Thyroid gland (tissue), 4 donors: ENCODE measurements at regions not wholly inside any gene's neighbourhood (a gene's known extent, or its start where the extent isn't known, plus 50 kb on each side); places are given as distances from the start of the nearest gene placed in this dataset.
A peak's percentile ranks its signal among the peaks of the same experiment; 100 is the strongest.

Source experiments
- DNase-seq, 2 donors: peaks; one replicate each; pipeline ENCODE4 v3.0.0-alpha.2; 2019
- H3K27ac ChIP-seq, 3 donors: fragments of 200-600 bp; sonication (generic); 1 replicate in 2 of 3; 2 replicates in 1 of 3; pipeline ENCODE4 v1.5.1; 2016 to 2019; ENCODE audit warnings: mild to moderate bottlenecking in 1 of 3, moderate library complexity in 1 of 3
- H3K27me3 ChIP-seq: fragments of 200-600 bp; sonication (generic); one replicate; pipeline ENCODE4 v1.5.1; 2019
- H3K36me3 ChIP-seq, 2 donors: fragments of 200-600 bp; sonication (generic); one replicate each; pipeline ENCODE4 v1.5.1; 2016 to 2019
- H3K4me1 ChIP-seq, 2 donors: fragments of 200-600 bp; sonication (generic); one replicate each; pipeline ENCODE4 v1.5.1; 2017 to 2019
- H3K4me3 ChIP-seq, 3 donors: fragments of 200-600 bp; sonication (generic); replicated peaks in 1 of 3; 1 replicate in 2 of 3; 2 replicates in 1 of 3; pipeline ENCODE4 v1.5.1; 2016; ENCODE audit warnings: mild to moderate bottlenecking in 1 of 3
- H3K9me3 ChIP-seq: fragments of 200-600 bp; sonication (generic); one replicate; pipeline ENCODE4 v1.5.1; 2017
- POLR2A ChIP-seq, 2 donors: fragments of 450-650 bp; IDR thresholded peaks; one replicate each; pipeline ENCODE4 v1.6.1; 2017; ENCODE audit warnings: antibody characterized with exemption in 2 of 2, mild to moderate bottlenecking in 2 of 2, moderate library complexity in 1 of 2
- whole genome bisulfite sequencing, 2 donors: methylation state at CpG; one replicate each; pipeline ENCODE4 v1.1.5; 2017; 5-methylcytosine and 5-hydroxymethylcytosine counted together
- intact Hi-C: fragments of 100-400 bp; cut with DNase I; formaldehyde crosslinking; loops from one replicate; pipeline ENCODE4 v1.15.1; 2023
- TF ChIP-seq, protein P1 (sequence below), 6 experiments: fragments of 200-600 bp in 3 of 6; fragments of 450-650 bp in 3 of 6; sonication (generic) in 3 of 6; IDR thresholded peaks; one replicate each; pipeline ENCODE4 v1.5.1; 2016 to 2019; ENCODE audit warnings: antibody characterized with exemption in 6 of 6, mild to moderate bottlenecking in 2 of 6, inconsistent platforms in 1 of 6, moderate library complexity in 1 of 6

DNA sequence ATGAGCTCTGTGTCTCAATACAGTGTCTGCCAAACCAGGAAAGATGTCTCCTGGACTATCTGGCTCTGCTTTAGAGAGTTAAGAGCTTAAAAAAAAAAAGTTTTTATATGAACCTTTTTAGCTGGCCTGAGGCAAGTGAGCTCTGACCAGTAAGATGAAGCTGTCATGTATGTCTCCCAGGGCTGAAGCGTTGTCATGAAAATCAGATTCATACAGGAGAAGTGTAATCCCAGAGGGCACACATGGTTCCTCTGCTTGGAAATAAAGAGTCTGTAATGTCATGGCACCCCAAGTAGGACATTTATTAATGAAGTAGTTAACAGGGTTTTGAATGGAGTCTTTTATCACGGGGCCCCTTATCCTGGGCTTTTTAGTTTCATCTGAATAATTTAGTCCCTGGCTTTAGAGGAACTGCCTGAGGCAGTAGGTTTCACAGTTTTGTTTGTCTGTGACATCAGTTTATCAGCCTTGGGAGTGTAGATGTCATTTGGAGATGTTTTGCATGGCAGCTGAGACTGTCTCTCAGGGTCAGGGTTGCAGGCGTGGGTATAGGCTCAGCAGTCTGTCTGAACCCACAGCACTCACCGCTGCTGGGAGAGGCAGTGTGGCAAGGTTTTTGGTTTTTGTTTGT lies 223.3 kb downstream of the DIRAS2 start:
- peak; percentile 20 to 27 for DNase-seq
- 73 to 78% methylated on average over 4 of the region's 4 CpGs for WGBS, 2 donors
- no peaks in the 10 kb centered on the region for H3K36me3 ChIP-seq
- no peak overlapping the region for H3K4me3 ChIP-seq
- no peaks in the 10 kb centered on the region for H3K9me3 ChIP-seq
- H3K27ac ChIP-seq = peak overlapping the region in 1 of 3 donors; percentile 64
- peaks cover 16 to 39% of the 10 kb centered on the region in 2 donors for H3K4me1 ChIP-seq
- TF ChIP-seq POLR2A (IDR thresholded peaks at IDR 0.05) = no peak
- TF ChIP-seq, protein P1, sequence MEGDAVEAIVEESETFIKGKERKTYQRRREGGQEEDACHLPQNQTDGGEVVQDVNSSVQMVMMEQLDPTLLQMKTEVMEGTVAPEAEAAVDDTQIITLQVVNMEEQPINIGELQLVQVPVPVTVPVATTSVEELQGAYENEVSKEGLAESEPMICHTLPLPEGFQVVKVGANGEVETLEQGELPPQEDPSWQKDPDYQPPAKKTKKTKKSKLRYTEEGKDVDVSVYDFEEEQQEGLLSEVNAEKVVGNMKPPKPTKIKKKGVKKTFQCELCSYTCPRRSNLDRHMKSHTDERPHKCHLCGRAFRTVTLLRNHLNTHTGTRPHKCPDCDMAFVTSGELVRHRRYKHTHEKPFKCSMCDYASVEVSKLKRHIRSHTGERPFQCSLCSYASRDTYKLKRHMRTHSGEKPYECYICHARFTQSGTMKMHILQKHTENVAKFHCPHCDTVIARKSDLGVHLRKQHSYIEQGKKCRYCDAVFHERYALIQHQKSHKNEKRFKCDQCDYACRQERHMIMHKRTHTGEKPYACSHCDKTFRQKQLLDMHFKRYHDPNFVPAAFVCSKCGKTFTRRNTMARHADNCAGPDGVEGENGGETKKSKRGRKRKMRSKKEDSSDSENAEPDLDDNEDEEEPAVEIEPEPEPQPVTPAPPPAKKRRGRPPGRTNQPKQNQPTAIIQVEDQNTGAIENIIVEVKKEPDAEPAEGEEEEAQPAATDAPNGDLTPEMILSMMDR (IDR thresholded peaks at IDR 0.05) = no peak
- intact Hi-C loops = no loop called here
- no peaks in the 10 kb centered on the region for H3K27me3 ChIP-seq

GRCh38 chr9:90420211-90420610 lies 222.4 kb downstream of the DIRAS2 start:
- peaks cover 16 to 48% of the 10 kb centered on the region in 2 donors for H3K4me1 ChIP-seq
- no peak overlapping the region for H3K4me3 ChIP-seq
- intact Hi-C loops = no loop called here
- H3K36me3 ChIP-seq = no peaks in the 10 kb centered on the region
- WGBS, 2 donors = 65 to 70% methylated on average over 3 of the region's 3 CpGs
- peak overlapping the region in 2 of 3 donors; percentile 56 to 64 for H3K27ac ChIP-seq
- no peaks in the 10 kb centered on the region for H3K9me3 ChIP-seq
- TF ChIP-seq, protein P1 (IDR thresholded peaks at IDR 0.05) = peak in 2 of 6 experiments; percentile 5
- TF ChIP-seq POLR2A (IDR thresholded peaks at IDR 0.05) = no peak
- peak; percentile 23 to 37 for DNase-seq
- no peaks in the 10 kb centered on the region for H3K27me3 ChIP-seq

GRCh38 chr9:90420768-90421513 lies 221.7 kb downstream of the DIRAS2 start:
- H3K9me3 ChIP-seq = no peaks in the 10 kb centered on the region
- no peak overlapping the region for H3K4me3 ChIP-seq
- WGBS, 2 donors = 39 to 49% methylated on average over 8 to 9 of the region's 9 CpGs
- DNase-seq = peak; percentile 53 to 56
- H3K36me3 ChIP-seq = no peaks in the 10 kb centered on the region
- H3K27ac ChIP-seq = peak overlapping the region; percentile 27 to 64 (median 56)
- TF ChIP-seq POLR2A (IDR thresholded peaks at IDR 0.05) = no peak
- no peaks in the 10 kb centered on the region for H3K27me3 ChIP-seq
- intact Hi-C loops = no loop called here
- H3K4me1 ChIP-seq = peaks cover 16 to 48% of the 10 kb centered on the region in 2 donors

DNA sequence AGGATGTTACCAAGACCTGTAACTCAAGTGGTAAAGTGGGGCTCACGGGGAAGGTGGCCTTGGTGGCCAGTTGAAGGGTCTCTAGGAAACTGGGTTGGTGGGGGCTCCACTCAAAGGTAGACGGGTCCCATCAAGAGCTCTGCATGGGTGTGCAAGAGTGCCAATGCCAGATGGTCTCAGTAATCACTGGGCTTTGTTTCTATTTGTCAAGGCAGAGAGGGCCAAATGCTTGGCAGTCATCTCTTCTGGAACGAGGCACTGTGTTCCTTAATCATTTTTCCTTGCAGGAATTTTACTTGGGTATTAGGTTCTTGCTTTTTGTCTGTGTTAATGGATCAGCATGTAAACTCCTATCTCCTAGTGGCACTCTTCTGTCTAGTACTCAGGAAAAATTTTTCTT lies 220.8 kb downstream of the DIRAS2 start:
- Histone ChIP-seq H3K4me3 (no peak overlapping the region), H3K27me3 (no peaks in the 10 kb centered on the region), H3K4me1 (peaks cover 16 to 48% of the 10 kb centered on the region in 2 donors), H3K36me3 (no peaks in the 10 kb centered on the region), H3K27ac (no peak overlapping the region), H3K9me3 (no peaks in the 10 kb centered on the region)
- TF ChIP-seq, protein P1 (IDR thresholded peaks at IDR 0.05) = no peak
- TF ChIP-seq POLR2A (IDR thresholded peaks at IDR 0.05) = no peak
- DNase-seq = no peak
- intact Hi-C loops = no loop called here
- 87 to 94% methylated on average over 3 of the region's 3 CpGs for WGBS, 2 donors

DNA sequence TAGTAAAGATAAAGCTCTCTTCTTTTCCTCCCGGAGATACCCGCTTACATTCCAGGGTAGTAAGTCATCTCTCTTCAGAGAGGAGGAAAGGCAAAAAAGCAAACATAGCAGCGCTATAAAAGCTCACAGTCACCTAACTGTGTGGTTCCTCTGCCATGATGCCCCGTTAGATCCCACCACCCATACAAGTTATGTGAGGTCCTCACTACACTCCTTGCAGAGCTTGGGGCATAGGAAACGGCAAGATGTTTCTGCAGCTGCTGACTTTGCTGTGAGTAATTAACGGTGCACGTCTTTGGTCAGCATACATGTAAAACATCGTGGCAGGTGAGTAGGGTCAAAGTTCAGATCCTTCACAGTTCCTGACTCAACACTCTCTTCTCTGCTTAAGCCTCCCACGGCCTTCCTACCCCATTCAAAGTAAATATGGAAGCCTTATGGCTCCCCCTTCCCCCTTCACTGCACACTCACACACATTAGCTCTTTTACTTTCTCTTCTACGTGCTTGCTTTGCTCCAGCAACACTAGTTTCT lies 218.9 kb downstream of the DIRAS2 start:
- peaks cover 16 to 47% of the 10 kb centered on the region in 2 donors for H3K4me1 ChIP-seq
- H3K27ac ChIP-seq = no peak overlapping the region
- DNase-seq = peak; percentile 9 to 13
- no peaks in the 10 kb centered on the region for H3K9me3 ChIP-seq
- no peak overlapping the region for H3K4me3 ChIP-seq
- no peaks in the 10 kb centered on the region for H3K36me3 ChIP-seq
- intact Hi-C loops = no loop called here
- WGBS, 2 donors = 55 to 74% methylated on average over 10 of the region's 10 CpGs
- no peaks in the 10 kb centered on the region for H3K27me3 ChIP-seq
- TF ChIP-seq, protein P1 (IDR thresholded peaks at IDR 0.05) = no peak
- TF ChIP-seq POLR2A (IDR thresholded peaks at IDR 0.05) = no peak
